Hepatocyte (in vitro differentiated cells): ENCODE measurements at regions not wholly inside any gene's neighbourhood (a gene's known extent, or its start where the extent isn't known, plus 50 kb on each side); places are given as distances from the start of the nearest gene placed in this dataset.

ENCODE experiments used
- DNase-seq: peaks from one replicate; pipeline ENCODE4 v3.0.0-alpha.2; 2016; ENCODE audit warnings: low spot score
- H2AFZ ChIP-seq: fragments of 200-600 bp; sonication (generic); 2 replicates; pipeline ENCODE4 v1.6.0; 2016; ENCODE audit warnings: antibody characterized with exemption, mild to moderate bottlenecking
- H3K27ac ChIP-seq: fragments of 200-600 bp; sonication (generic); 2 replicates; pipeline ENCODE4 v1.5.1; 2016; ENCODE audit warnings: mild to moderate bottlenecking
- H3K27me3 ChIP-seq: fragments of 200-600 bp; sonication (generic); 2 replicates; pipeline ENCODE4 v1.6.1; 2016
- H3K36me3 ChIP-seq: fragments of 200-600 bp; sonication (generic); replicated peaks from 2 replicates; pipeline ENCODE4 v1.5.1; 2016; ENCODE audit warnings: low read depth; ENCODE audit not compliant: insufficient read depth
- H3K4me1 ChIP-seq: fragments of 200-600 bp; sonication (generic); 2 replicates; pipeline ENCODE4 v1.5.1; 2016; ENCODE audit warnings: mild to moderate bottlenecking, moderate library complexity; ENCODE audit not compliant: insufficient read depth
- H3K4me2 ChIP-seq: fragments of 200-600 bp; sonication (generic); 2 replicates; pipeline ENCODE4 v1.6.0; 2016
- H3K4me3 ChIP-seq: fragments of 200-600 bp; sonication (generic); 2 replicates; pipeline ENCODE4 v1.5.1; 2016; ENCODE audit warnings: mild to moderate bottlenecking
- H3K79me2 ChIP-seq: fragments of 200-600 bp; sonication (generic); 2 replicates; pipeline ENCODE4 v1.6.0; 2017; ENCODE audit warnings: mild to moderate bottlenecking
- H3K9me2 ChIP-seq: fragments of 200-600 bp; sonication (generic); replicated peaks from 2 replicates; pipeline ENCODE4 v1.6.0; 2017; ENCODE audit warnings: mild to moderate bottlenecking; ENCODE audit not compliant: insufficient read depth
- H3K9me3 ChIP-seq: fragments of 200-600 bp; sonication (generic); 2 replicates; pipeline ENCODE4 v1.5.1; 2016; ENCODE audit warnings: low read depth, mild to moderate bottlenecking
- H4K20me1 ChIP-seq: fragments of 200-600 bp; sonication (generic); 2 replicates; pipeline ENCODE4 v1.6.0; 2016; ENCODE audit warnings: mild to moderate bottlenecking; ENCODE audit not compliant: insufficient read depth, poor library complexity, severe bottlenecking
- EZH2 ChIP-seq: fragments of 200-600 bp; sonication (generic); IDR thresholded peaks from 2 replicates; pipeline ENCODE4 v1.6.1; 2016; ENCODE audit warnings: antibody characterized with exemption, mild to moderate bottlenecking, borderline replicate concordance
- EZH2phosphoT487 ChIP-seq: fragments of 200-600 bp; sonication (generic); IDR thresholded peaks from one replicate; pipeline ENCODE4 v1.6.1; 2018; ENCODE audit warnings: antibody characterized with exemption, mild to moderate bottlenecking, low read depth, moderate library complexity; ENCODE audit not compliant: unreplicated experiment, severe bottlenecking
- WGBS: methylation state at CpG from one replicate; pipeline ENCODE4 v1.1.6; 2016; ENCODE audit warnings: low lambda C conversion rate; ENCODE audit errors: missing lambda C conversion rate; 5-methylcytosine and 5-hydroxymethylcytosine counted together
- TF ChIP-seq, protein P1 (sequence below): fragments of 200-600 bp; sonication (generic); IDR thresholded peaks from 2 replicates; pipeline ENCODE4 v1.5.1; 2016; ENCODE audit warnings: antibody characterized with exemption, mild to moderate bottlenecking; ENCODE audit not compliant: poor library complexity

DNA sequence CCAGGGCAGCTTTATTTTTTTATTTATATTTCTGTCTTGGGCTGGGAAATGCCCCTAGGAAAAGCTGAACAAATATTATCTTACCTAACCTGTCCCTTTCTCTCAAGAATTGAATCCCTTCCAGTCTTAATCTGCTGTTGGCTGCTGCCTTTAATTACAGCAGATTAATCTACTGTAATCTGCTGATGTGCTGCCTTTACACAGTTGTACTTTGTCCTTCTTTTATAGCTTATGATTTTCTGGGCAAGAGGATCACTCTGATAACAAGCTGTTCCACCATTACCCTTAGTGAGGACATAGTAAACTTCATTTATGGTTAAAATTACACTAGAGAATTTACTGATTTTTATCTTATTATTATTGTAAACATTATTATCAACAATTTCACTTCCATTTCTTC, 234.5 kb upstream of the MAN1A1 start:
- no peak overlapping the region for H3K27ac ChIP-seq
- TF ChIP-seq EZH2, result no peak
- no peak for TF ChIP-seq EZH2phosphoT487
- TF ChIP-seq, protein P1, sequence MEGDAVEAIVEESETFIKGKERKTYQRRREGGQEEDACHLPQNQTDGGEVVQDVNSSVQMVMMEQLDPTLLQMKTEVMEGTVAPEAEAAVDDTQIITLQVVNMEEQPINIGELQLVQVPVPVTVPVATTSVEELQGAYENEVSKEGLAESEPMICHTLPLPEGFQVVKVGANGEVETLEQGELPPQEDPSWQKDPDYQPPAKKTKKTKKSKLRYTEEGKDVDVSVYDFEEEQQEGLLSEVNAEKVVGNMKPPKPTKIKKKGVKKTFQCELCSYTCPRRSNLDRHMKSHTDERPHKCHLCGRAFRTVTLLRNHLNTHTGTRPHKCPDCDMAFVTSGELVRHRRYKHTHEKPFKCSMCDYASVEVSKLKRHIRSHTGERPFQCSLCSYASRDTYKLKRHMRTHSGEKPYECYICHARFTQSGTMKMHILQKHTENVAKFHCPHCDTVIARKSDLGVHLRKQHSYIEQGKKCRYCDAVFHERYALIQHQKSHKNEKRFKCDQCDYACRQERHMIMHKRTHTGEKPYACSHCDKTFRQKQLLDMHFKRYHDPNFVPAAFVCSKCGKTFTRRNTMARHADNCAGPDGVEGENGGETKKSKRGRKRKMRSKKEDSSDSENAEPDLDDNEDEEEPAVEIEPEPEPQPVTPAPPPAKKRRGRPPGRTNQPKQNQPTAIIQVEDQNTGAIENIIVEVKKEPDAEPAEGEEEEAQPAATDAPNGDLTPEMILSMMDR, result no peak
- H3K79me2 ChIP-seq, result no peaks in the 10 kb centered on the region
- no peak overlapping the region for H3K4me2 ChIP-seq
- H3K27me3 ChIP-seq, result no peaks in the 10 kb centered on the region
- H3K4me3 ChIP-seq, result no peak overlapping the region
- H3K36me3 ChIP-seq, result no peaks in the 10 kb centered on the region
- H4K20me1 ChIP-seq, result no peaks in the 10 kb centered on the region
- DNase-seq, result no peak
- H3K9me2 ChIP-seq, result no peaks in the 10 kb centered on the region
- H3K4me1 ChIP-seq, result no peaks in the 10 kb centered on the region
- H3K9me3 ChIP-seq, result no peaks in the 10 kb centered on the region
- no peak overlapping the region for H2AFZ ChIP-seq

DNA sequence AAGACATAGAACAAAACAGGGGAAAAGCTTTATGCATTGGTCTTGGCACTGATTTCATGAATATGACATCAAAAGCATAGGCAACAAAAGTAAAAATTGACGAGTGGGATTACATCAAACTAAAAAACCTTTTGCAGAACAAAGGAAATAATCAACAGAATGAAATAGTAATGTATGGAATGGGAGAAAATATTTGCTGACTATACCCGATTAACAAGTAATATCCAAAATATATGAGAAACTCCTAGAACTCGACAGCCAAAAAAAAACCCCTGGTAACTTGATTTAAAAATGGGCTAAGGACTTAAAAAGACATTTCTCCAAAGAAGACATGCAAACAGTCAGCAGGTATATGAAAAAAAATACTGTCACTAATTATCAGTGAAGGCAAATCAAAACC, 231.7 kb upstream of the MAN1A1 start:
- no peak for DNase-seq
- 88% methylated on average over 3 of the region's 3 CpGs for WGBS
- Histone ChIP-seq H4K20me1 (no peaks in the 10 kb centered on the region), H3K27ac (no peak overlapping the region), H3K36me3 (no peaks in the 10 kb centered on the region), H3K9me3 (no peaks in the 10 kb centered on the region), H2AFZ (no peak overlapping the region), H3K79me2 (no peaks in the 10 kb centered on the region), H3K9me2 (no peaks in the 10 kb centered on the region), H3K27me3 (no peaks in the 10 kb centered on the region), H3K4me3 (no peak overlapping the region), H3K4me2 (no peak overlapping the region), H3K4me1 (no peaks in the 10 kb centered on the region)
- TF ChIP-seq EZH2phosphoT487, result no peak
- no peak for TF ChIP-seq EZH2
- TF ChIP-seq, protein P1, result no peak

DNA sequence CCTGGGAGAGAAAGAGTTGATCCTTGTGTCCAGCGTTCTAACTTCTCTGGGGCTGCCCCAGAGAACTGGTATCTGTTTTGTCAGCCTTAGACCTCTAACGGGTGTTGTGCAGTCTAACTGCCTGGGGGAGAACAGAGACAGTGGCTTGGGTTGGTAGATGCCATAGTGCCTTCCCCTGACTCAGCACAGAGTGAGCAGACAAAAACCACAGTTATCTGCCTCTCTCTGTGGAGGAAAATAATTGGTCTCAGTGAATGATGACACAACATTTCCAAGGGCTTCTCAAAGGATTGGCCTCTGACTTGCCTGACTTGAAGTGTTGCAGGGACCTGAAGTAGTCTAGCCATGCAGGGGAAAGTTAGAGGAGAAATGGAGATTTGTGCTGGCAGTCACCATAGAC, 226.2 kb upstream of the MAN1A1 start:
- Histone ChIP-seq H3K4me2 (no peak overlapping the region), H3K27me3 (no peaks in the 10 kb centered on the region), H4K20me1 (no peaks in the 10 kb centered on the region), H3K9me2 (no peaks in the 10 kb centered on the region), H2AFZ (no peak overlapping the region), H3K4me3 (no peak overlapping the region), H3K79me2 (no peaks in the 10 kb centered on the region), H3K27ac (no peak overlapping the region), H3K9me3 (no peaks in the 10 kb centered on the region), H3K36me3 (no peaks in the 10 kb centered on the region), H3K4me1 (no peaks in the 10 kb centered on the region)
- 75% methylated on average over 2 of the region's 2 CpGs for WGBS
- DNase-seq, result no peak
- TF ChIP-seq EZH2phosphoT487 (no peak), EZH2 (no peak)
- TF ChIP-seq, protein P1, result no peak

DNA sequence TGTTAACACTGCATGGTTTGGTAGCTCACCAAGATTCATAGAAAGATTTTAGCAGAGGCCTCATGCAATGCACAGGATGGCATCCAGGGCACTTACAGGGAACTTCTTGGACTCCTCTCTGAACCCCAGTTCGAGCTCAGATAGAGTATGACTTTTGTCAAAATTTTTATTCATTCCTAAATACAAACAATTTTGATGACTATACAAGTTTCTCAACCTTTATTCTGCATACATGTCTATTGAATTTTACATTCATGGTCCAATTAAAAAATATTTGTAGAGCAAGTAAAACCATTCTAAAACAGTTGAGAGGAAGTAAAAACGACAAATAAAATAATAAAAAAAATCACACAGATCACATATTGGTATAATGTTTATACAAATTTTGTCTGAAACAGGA, 219.0 kb upstream of the MAN1A1 start:
- Histone ChIP-seq H2AFZ (no peak overlapping the region), H3K27me3 (no peaks in the 10 kb centered on the region), H4K20me1 (no peaks in the 10 kb centered on the region), H3K4me2 (no peak overlapping the region), H3K4me3 (no peak overlapping the region), H3K4me1 (no peaks in the 10 kb centered on the region), H3K36me3 (no peaks in the 10 kb centered on the region), H3K9me2 (no peaks in the 10 kb centered on the region), H3K79me2 (no peaks in the 10 kb centered on the region), H3K9me3 (no peaks in the 10 kb centered on the region), H3K27ac (no peak overlapping the region)
- TF ChIP-seq EZH2 (no peak), EZH2phosphoT487 (no peak)
- TF ChIP-seq, protein P1, result no peak
- DNase-seq, result no peak
- 88% methylated on average over 2 of the region's 2 CpGs for WGBS
